ENCODE measurements at regions not wholly inside any gene's neighbourhood (a gene's known extent, or its start where the extent isn't known, plus 50 kb on each side); places are given as distances from the start of the nearest gene placed in this dataset.

DNA sequence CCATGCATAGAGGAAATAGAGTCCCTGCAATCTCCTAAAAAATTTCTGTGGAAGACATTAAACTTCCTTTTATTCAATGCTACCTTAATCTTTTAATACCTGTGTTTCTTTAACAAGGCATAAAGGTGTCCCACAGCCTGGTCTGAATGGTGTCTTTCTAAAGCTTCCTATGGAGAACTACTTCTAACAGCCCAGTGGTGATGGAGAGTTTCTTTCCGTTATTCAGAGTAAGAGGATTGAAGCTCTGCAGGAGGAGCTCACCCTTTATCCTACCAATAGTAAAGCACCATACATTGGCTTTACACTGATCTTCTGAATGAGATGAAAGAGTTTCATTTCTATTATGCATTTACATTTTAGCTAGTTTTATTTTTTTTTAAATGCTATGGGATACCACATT lies 1362.4 kb upstream of the ADGRL3 start:
- TF ChIP-seq POLR2A (IDR thresholded peaks at IDR 0.05): no peak
- TF ChIP-seq, protein P1, sequence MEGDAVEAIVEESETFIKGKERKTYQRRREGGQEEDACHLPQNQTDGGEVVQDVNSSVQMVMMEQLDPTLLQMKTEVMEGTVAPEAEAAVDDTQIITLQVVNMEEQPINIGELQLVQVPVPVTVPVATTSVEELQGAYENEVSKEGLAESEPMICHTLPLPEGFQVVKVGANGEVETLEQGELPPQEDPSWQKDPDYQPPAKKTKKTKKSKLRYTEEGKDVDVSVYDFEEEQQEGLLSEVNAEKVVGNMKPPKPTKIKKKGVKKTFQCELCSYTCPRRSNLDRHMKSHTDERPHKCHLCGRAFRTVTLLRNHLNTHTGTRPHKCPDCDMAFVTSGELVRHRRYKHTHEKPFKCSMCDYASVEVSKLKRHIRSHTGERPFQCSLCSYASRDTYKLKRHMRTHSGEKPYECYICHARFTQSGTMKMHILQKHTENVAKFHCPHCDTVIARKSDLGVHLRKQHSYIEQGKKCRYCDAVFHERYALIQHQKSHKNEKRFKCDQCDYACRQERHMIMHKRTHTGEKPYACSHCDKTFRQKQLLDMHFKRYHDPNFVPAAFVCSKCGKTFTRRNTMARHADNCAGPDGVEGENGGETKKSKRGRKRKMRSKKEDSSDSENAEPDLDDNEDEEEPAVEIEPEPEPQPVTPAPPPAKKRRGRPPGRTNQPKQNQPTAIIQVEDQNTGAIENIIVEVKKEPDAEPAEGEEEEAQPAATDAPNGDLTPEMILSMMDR (IDR thresholded peaks at IDR 0.05): no peak

Measured in right lobe of liver (tissue), 4 donors.